Activated naive CD4-positive, alpha-beta T cell treated with anti-CD3 and anti-CD28 coated beads, Interleukin-2, amount 50 U/mL, for 72 hours (primary cell): ENCODE measurements at regions not wholly inside any gene's neighbourhood (a gene's known extent, or its start where the extent isn't known, plus 50 kb on each side); places are given as distances from the start of the nearest gene placed in this dataset.
A peak's percentile ranks its signal among the peaks of the same experiment; 100 is the strongest.
"Not testable (repeated sequence)": the region's sequence is repeated elsewhere in the genome, so short reads cannot be mapped to it uniquely, and the experiment has no call there.

Source experiments
- ATAC-seq, 2 donors: fragments of 150-1000 bp; cut with Tn5 transposase; 2 replicates each; pipeline ENCODE4 v1.10.0; 2021; ENCODE audit warnings: mild to moderate bottlenecking in 2 of 2, moderate library complexity in 2 of 2
- DNase-seq, 2 donors: peaks; one replicate each; pipeline ENCODE4 v3.0.0; 2021 to 2022; ENCODE audit warnings: low spot score in 2 of 2
- H3K27ac Mint-ChIP-seq, 2 donors: one replicate each; pipeline ENCODE4 v1.8.0; 2022; ENCODE audit warnings: mild to moderate bottlenecking in 2 of 2, mixed read lengths in 2 of 2
- H3K36me3 Mint-ChIP-seq, 2 donors: one replicate each; pipeline ENCODE4 v1.8.0; 2022; ENCODE audit warnings: mixed read lengths in 2 of 2
- H3K9me3 Mint-ChIP-seq, 2 donors: one replicate each; pipeline ENCODE4 v1.8.0; 2022; ENCODE audit warnings: mixed read lengths in 2 of 2

DNA sequence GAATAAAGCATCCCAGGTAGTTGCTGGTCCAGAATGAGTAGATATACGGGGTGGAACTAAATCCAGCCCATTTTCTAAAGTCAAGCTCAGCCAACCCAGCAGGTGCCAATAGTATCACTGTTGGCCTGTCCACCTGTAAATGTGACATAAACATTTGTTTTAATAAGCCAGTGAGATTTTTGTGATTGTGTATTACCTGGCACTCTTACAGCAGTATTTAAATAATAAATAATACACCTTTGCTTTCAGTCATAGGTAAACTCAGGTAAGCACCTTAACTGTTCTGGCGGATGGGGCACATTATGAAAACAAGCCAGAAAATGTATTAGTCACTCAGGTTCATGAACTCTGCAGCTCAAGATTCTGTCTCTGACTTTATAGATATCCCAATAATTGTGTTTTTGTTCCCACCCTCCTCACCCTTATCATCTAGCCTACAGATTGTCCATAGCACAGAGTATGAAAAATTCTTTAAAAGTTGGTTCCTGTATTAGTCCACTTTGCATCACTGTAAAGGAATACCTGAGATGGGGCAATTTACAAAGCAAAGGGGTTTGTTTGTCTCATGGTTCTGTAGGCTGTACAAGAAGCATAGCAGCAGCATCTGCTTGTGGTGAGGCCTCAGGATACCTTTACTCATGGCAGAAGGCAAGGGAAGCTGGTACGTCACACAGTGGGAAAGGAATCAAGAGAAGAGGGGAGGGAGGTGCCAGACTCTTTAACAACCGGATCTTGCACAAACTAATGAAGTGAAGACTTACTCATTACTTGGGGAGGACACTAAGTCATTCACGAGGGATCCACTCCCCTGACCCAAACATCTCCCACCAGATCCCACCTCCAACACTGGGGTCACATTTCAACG is 73.0 kb upstream of the CYRIA start:
- Mint-ChIP-seq H3K27ac (no peak overlapping the region), H3K36me3 (no peaks in the 10 kb centered on the region), H3K9me3 (peaks cover 0 to 3% of the 10 kb centered on the region in 2 donors)
- DNase-seq (no peak), ATAC-seq (no peak)

DNA sequence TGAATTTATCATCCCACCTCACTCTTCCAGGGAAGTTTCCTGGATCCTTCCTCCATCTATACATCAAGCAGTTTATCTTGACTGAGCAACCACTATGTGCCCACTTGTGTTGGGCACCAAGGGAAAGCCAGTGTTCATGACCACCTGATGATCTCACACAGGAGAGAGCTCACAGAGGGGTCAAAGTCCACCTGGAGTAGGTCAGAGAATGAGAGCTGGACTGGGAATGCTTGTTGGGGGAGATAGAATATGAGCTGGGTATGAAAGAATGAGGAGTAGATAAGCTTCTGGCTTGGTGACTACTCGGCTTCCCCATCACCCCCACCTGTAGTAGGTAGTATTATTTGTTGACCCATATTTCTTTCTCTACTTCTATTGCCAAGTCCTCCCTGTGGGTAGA is 72.2 kb upstream of the CYRIA start:
- no peak for ATAC-seq
- peaks cover 0 to 3% of the 10 kb centered on the region in 2 donors for H3K9me3 Mint-ChIP-seq
- H3K36me3 Mint-ChIP-seq = no peaks in the 10 kb centered on the region
- no peak for DNase-seq
- H3K27ac Mint-ChIP-seq = no peak overlapping the region

DNA sequence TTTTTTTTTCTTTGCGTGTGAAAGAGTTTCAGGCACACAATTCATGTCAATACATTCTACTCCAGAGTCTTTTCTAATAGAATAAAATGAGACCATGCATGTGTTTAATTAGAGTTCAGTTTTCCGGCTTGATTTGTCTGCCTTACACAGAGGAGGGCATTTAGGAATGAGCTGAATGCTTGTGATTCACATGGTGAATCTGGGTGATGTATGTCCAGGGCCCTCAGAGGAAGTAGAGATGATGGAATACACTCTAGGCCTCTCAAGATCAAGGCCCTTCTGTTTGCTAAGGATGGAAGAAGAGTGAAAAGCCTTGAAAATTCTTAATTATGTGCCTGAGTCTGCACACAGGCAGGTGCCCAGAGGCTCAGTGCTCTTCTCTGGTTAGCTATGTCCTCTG is 71.0 kb upstream of the CYRIA start:
- Mint-ChIP-seq H3K9me3 (peaks cover 0 to 3% of the 10 kb centered on the region in 2 donors), H3K36me3 (no peaks in the 10 kb centered on the region), H3K27ac (no peak overlapping the region)
- ATAC-seq = no peak
- DNase-seq = no peak

DNA sequence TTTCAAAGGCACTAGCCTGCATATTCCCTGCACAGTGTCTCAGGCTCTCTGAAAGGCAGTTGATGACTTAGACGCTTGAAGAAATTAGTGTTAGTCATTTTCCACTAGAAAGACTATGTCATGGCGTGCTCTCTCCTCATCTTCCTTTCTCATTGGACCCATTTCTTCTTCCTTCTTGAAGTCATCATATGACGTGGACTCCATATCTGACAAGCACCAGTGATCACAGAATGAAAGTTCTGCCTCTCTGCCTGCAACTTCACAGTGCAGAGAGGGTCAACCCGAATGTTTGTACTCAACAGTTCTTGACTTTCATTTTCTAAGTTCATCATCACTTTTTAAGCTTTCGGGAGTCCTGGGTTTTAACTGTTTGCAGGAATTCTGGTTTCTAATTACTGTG is 63.7 kb upstream of the CYRIA start:
- Mint-ChIP-seq H3K27ac (no peak overlapping the region), H3K9me3 (peaks cover 0 to 12% of the 10 kb centered on the region in 2 donors), H3K36me3 (peaks cover 0 to 9% of the 10 kb centered on the region in 2 donors)
- ATAC-seq (peak; percentile 3 to 41), DNase-seq (no peak)

DNA sequence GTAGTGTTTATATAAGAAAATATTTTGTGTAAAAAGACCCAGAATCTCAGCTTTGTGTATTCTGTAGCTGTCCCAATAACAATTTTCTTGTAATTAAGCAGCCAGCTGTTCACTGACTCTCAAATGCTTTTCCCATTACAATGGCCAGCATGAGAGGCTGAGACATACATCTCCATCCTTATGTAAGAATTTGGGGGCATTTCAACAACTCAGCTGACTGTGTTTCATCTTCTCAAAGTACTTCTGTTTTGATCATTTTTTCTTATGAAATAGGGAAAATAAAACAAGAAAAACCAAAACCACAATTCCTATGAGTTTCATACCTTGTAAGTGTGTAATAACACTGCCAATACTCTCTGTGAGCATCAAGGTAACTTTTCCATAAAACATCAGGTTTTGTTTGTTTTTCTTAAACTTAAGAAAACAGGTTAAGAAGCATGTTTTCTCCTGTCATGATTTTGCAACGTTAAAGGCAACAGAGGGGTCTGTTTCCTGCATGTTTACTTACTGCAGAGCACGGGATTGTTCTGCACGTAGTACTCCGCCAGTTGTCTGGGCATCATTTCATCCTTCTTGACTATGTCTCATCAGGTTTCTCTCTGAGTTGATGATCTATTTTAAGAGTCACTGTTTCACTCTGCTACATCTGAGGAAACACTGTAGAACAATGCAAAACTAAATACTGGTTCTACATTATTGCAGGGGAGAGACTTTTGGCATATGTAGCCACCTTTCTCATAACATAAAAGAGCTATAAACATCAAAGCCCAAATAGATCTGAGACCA is 62.9 kb upstream of the CYRIA start:
- Mint-ChIP-seq H3K9me3 (peaks cover 0 to 15% of the 10 kb centered on the region in 2 donors), H3K27ac (no peak overlapping the region), H3K36me3 (peaks cover 0 to 9% of the 10 kb centered on the region in 2 donors)
- DNase-seq (no peak), ATAC-seq (peak; percentile 24 to 72)

DNA sequence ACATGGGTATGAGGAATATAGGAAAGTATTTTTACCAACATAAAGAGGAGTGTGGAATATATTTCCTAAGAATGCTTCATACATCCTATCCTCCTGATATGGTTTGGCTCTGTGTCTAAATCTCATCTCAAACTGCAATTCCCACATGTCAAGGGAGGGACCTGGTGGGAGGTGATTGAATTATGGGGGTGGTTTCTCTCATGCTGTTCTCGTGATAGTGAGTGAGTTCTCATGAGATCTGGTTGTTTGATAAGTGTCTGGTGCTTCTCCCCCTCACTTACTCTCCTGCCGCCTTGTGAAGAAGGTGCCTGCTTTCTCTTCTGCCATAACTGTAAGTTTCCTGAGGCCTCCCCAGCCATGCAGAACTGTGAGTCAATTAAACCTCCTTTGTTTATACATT is 62.2 kb upstream of the CYRIA start:
- not testable (repeated sequence) for H3K36me3 Mint-ChIP-seq, H3K27ac Mint-ChIP-seq, ATAC-seq, DNase-seq
- H3K9me3 Mint-ChIP-seq = peaks cover 0 to 15% of the 10 kb centered on the region in 2 donors

DNA sequence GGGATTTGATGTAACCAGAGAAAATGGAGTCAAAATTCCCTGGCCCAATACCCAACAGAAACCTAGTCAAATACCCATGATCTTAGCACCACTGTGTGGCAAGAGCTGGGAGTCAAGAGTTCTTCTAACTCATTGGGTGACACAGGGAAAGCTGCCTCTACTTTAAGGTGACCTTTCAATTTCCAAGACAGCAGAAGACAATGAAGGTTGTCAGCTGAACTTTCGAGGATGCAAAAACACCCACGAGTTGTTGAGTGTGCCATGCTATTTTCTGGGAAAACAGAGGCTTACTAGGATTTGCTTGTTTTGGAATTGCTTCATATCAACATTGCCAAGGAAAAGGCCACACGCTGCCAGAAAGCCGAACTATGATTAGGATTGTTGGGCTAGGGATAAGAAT is 61.6 kb upstream of the CYRIA start:
- ATAC-seq = no peak
- Mint-ChIP-seq H3K9me3 (peaks cover 0 to 15% of the 10 kb centered on the region in 2 donors), H3K36me3 (peaks cover 0 to 9% of the 10 kb centered on the region in 2 donors), H3K27ac (no peak overlapping the region)
- DNase-seq = no peak

DNA sequence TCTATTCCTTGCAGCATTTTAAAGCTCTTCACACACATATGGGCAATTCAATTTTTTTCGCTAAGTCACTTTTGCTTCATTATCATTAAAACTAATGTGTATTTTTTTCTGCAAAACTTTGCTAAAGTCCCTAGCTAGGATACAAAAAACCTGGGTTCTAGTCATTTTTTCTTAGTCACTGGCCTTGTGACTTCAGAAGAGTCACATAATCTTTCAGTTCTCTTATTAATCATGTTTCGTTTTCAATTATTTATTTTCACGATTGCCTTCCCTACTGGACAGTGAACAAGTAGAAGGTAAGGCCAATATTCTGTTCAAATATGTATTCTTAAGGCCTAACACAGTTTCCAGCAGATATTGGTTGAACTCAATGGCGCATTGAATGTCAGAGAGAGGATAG is 60.9 kb upstream of the CYRIA start:
- Mint-ChIP-seq H3K27ac (peak overlapping the region; percentile 67 to 93), H3K9me3 (peaks cover 0 to 15% of the 10 kb centered on the region in 2 donors), H3K36me3 (peaks cover 0 to 9% of the 10 kb centered on the region in 2 donors)
- ATAC-seq = no peak
- no peak for DNase-seq

DNA sequence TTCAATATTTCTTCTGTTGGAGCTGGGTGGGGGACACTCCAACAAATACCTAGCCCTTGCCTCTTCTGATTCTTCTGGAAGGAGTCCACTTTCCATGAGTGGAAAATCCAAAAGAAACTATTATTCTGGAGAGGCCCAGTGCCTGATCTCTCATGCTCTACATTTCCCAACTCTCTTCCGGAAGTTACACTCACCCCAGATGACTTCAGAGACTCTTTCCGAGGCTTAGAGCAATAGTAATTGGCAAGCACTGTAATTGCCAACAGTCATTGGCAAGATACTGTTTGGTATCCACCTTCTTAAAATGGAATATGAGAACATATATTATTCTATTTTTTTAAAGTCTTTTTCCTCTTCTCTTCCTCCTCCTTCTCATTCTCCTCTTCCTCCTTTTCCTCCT is 60.5 kb upstream of the CYRIA start:
- peak overlapping the region; percentile 67 to 93 for H3K27ac Mint-ChIP-seq
- no peak for ATAC-seq
- H3K9me3 Mint-ChIP-seq = peaks cover 0 to 15% of the 10 kb centered on the region in 2 donors
- H3K36me3 Mint-ChIP-seq = peaks cover 0 to 9% of the 10 kb centered on the region in 2 donors
- DNase-seq = no peak

DNA sequence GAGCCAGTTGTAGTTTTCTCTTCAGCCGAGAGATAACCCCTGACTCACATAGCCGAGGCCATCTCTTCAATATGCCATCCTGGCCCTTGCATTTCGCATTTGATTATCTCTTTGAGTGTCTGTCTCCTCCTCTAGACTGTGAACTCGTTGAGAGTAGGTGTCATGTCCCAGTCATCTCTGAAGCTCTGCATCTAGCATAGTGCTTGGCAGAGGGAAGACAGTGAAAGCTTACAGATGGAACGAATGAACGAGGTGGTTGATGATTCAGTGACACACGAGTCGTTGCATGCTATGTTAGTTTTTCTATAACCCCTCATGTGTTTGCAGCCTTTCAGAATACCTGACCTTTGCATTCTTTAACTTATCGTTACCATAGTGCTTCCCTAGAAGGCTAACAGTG is 59.9 kb upstream of the CYRIA start:
- ATAC-seq = peak; percentile 89 to 93
- DNase-seq = no peak
- peaks cover 0 to 15% of the 10 kb centered on the region in 2 donors for H3K9me3 Mint-ChIP-seq
- H3K36me3 Mint-ChIP-seq = peaks cover 0 to 9% of the 10 kb centered on the region in 2 donors
- H3K27ac Mint-ChIP-seq = peak overlapping the region in 1 of 2 donors; percentile 78

DNA sequence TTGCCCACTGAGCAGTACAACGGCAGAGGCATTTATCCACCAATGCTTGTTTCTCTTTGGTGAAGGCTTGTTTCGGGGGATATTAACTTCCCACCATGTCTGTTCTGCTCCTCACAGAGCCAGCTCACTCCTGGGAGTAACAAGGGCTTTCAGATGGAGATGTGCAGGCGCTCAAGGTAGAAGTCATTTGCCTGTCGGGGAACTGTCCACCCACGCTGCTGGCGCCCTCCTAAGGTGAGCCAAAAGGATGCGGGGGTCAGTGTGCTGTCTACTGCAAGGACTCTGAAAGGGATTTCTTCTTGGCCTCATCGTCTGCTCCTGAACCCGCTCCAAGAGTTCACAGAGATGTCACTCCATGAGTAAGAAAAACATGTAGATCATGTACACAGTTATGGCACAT is 57.0 kb upstream of the CYRIA start:
- DNase-seq (no peak), ATAC-seq (no peak)
- Mint-ChIP-seq H3K27ac (no peak overlapping the region), H3K9me3 (peaks cover 0 to 15% of the 10 kb centered on the region in 2 donors), H3K36me3 (peaks cover 0 to 9% of the 10 kb centered on the region in 2 donors)

DNA sequence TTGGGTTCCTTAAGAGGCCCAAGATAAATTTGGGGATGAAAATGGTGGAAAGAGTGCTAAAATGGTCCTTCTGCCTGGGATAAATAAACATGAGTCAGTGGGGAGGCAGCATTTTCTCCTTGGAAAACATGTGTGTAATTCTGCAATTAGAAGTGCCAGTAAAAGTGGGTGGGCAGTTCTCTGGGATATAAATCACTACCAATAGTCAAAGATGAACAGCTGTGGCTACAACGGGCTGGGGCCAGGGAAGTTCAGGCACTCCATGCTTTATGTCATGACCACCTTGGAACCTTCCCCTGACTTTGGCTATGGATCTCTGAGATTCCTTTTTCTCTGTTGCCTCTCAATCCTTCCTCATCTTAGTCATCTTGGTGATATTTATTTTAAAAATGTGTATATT is 56.5 kb upstream of the CYRIA start:
- Mint-ChIP-seq H3K36me3 (peaks cover 0 to 9% of the 10 kb centered on the region in 2 donors), H3K9me3 (peaks cover 0 to 15% of the 10 kb centered on the region in 2 donors), H3K27ac (no peak overlapping the region)
- no peak for DNase-seq
- ATAC-seq = no peak

DNA sequence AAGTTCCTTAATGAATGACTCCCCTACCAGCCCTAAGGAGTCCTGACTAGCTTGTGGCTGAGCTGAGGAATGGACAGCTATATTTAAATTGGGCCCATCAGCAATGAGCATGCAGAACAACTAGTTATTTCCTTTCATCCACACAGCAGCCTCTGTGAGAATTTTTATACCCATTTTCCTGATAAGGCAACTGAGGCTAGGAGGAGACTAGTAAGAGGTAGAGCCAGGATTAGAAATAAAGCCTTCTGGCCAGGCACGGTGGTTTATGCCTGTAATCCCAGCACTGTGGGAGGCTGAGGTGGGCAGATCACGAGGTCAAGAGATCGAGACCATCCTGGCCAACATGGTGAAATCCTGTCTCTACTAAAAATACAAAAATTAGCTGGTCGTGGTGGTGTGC is 55.9 kb upstream of the CYRIA start:
- not testable (repeated sequence) for DNase-seq, H3K36me3 Mint-ChIP-seq, ATAC-seq, H3K27ac Mint-ChIP-seq
- peaks cover 0 to 10% of the 10 kb centered on the region in 2 donors for H3K9me3 Mint-ChIP-seq

DNA sequence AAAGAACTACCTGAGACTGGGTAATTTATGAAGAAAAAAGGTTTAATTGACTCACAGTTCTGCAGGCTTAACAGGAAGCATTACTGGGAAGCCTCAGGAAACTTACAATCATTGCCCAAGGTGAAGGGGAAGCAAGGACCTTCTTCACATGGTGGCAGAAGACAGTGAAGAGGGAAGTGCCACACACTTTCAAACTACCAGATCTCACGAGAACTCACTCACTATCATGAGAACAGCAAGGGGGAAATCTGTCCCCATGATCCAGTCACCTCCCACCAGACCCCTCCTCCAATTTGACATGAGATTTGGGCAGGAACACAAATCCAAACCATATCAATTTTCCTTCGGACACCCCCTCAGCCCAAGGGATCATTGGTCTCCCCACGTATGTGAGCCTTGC is 55.1 kb upstream of the CYRIA start:
- ATAC-seq, DNase-seq, H3K9me3 Mint-ChIP-seq, H3K27ac Mint-ChIP-seq, H3K36me3 Mint-ChIP-seq: not testable (repeated sequence)

DNA sequence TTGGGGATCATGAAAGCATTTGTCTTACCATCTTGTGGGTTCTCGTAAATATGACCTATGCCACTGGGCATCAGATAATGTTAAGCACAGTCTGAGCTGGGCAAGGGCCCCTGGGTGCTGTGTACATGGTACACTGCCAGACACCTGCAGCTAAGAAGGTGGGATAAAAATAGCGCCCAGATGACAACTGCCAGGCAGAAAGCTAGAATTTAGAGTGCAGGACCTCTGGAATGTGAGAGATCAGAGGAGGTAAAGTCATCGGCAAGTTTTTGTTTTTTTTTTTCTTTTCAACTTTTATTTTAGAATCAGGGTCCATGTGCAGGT is 53.8 kb upstream of the CYRIA start:
- no peak overlapping the region for H3K27ac Mint-ChIP-seq
- H3K9me3 Mint-ChIP-seq = peaks cover 0 to 5% of the 10 kb centered on the region in 2 donors
- ATAC-seq (no peak), DNase-seq (no peak)
- no peaks in the 10 kb centered on the region for H3K36me3 Mint-ChIP-seq

DNA sequence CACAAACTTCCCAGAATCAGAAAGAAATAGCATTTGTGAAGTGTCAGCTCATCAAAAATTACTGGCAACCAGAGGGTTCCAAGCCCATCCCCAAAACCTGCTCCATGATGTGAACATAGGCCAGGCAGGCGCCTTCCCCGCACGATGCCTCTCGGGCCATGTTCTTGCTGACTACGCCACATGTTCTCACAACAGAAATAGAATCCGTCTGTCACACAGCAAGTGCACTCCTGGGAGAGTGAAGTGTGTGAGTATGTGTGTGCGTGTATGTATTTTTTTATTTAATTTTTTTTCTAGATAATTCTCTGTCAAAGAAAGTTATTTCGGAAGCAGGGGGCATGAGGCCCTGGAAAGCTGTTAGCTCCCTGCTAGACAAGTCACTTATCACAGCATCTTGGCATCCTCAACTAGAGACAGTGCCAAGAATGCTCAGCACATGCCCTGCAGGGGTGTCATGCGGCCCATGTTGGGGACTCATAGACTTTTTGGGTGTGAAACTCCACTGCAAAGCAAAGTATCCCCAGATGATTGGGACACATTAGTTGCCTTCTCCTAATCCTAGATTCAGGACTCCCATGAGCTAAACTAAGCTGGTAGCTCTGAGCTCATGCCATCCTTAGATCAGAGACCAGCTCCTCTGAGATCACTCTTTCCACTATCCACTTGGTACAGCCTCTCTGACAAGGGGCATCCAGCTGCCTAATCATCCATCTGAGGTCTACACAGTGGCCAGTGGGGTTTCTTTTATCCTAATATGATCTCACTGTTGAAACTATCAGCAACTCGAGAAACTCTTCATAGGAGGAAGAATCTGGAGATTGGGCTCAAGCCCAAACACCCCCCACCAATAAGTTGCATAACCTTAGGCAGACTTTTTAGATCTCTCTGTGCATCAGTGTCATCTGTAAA is 53.2 kb upstream of the CYRIA start:
- DNase-seq = no peak

More for the DNA sequence above, 53.2 kb upstream of the CYRIA start:
- H3K36me3 Mint-ChIP-seq = no peaks in the 10 kb centered on the region
- ATAC-seq = peak; percentile 26 to 28
- no peaks in the 10 kb centered on the region for H3K9me3 Mint-ChIP-seq
- H3K27ac Mint-ChIP-seq = no peak overlapping the region
